ENCODE measurements at regions not wholly inside any gene's neighbourhood (a gene's known extent, or its start where the extent isn't known, plus 50 kb on each side); places are given as distances from the start of the nearest gene placed in this dataset.

DNA sequence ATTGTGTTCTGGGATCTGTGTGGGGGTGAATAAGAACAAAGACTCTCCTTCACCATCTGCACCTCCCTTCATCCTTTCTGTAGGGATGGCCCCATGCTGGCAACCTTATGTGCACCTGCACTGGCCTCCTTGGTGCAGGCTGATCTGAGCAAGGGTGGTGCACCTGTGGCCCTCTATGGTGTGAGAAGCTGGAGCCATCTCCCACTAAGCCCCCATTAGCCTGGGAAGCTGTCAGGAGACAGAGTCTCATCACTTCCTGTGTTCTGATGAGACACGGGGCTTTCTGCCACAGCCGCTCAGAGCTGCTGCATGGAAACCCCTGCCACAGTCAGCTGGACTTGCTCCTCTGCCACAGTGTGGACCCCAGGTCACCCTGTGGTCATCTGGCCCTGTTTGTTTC, 565.3 kb upstream of the SALL3 start:
- Histone ChIP-seq H3K4me3 (no peak overlapping the region), H3K36me3 (no peaks in the 10 kb centered on the region), H3K27me3 (no peaks in the 10 kb centered on the region), H3K9me3 (no peaks in the 10 kb centered on the region), H3K4me1 (no peaks in the 10 kb centered on the region), H3K27ac (no peak overlapping the region)
- TF ChIP-seq, protein P1, sequence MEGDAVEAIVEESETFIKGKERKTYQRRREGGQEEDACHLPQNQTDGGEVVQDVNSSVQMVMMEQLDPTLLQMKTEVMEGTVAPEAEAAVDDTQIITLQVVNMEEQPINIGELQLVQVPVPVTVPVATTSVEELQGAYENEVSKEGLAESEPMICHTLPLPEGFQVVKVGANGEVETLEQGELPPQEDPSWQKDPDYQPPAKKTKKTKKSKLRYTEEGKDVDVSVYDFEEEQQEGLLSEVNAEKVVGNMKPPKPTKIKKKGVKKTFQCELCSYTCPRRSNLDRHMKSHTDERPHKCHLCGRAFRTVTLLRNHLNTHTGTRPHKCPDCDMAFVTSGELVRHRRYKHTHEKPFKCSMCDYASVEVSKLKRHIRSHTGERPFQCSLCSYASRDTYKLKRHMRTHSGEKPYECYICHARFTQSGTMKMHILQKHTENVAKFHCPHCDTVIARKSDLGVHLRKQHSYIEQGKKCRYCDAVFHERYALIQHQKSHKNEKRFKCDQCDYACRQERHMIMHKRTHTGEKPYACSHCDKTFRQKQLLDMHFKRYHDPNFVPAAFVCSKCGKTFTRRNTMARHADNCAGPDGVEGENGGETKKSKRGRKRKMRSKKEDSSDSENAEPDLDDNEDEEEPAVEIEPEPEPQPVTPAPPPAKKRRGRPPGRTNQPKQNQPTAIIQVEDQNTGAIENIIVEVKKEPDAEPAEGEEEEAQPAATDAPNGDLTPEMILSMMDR (IDR thresholded peaks at IDR 0.05) = no peak
- no peak for TF ChIP-seq POLR2A (IDR thresholded peaks at IDR 0.05)
- TF ChIP-seq POLR2AphosphoS5 (IDR thresholded peaks at IDR 0.05) = no peak
- DNase-seq (ENCODE audit: low spot score in 2 of 2) = no peak
- intact Hi-C loops (cut with DNase I; ENCODE audit: low total_unique reads) = no loop called here

DNA sequence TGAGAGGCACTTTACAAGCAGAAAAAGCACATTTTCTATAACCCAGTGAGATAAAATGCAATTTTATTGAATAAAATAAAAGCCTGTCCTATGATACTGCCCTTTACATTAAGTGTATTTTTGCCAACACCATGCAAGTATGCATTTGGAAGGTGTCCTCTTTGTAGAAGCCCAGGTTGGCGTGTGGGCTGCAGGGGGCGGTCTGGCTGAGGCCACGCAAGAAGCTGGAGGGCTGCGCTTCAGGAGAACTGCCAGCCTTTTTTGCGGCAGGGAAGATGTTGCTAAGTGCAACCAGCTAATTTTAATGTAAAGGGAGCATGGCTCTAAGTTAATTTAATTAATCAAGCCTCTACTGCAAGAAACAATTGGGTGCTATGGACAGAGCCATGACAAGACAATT, 562.8 kb upstream of the SALL3 start:
- peaks cover 0 to 11% of the 10 kb centered on the region in 2 donors for H3K27me3 ChIP-seq
- no peak for DNase-seq (ENCODE audit: low spot score in 2 of 2)
- no peak overlapping the region for H3K27ac ChIP-seq
- H3K4me1 ChIP-seq = no peaks in the 10 kb centered on the region
- intact Hi-C loops (cut with DNase I; ENCODE audit: low total_unique reads) = no loop called here
- TF ChIP-seq POLR2AphosphoS5 (IDR thresholded peaks at IDR 0.05) (no peak), POLR2A (IDR thresholded peaks at IDR 0.05) (no peak)
- TF ChIP-seq, protein P1 (IDR thresholded peaks at IDR 0.05) = no peak
- H3K9me3 ChIP-seq = no peaks in the 10 kb centered on the region
- H3K36me3 ChIP-seq = no peaks in the 10 kb centered on the region
- H3K4me3 ChIP-seq = no peak overlapping the region

DNA sequence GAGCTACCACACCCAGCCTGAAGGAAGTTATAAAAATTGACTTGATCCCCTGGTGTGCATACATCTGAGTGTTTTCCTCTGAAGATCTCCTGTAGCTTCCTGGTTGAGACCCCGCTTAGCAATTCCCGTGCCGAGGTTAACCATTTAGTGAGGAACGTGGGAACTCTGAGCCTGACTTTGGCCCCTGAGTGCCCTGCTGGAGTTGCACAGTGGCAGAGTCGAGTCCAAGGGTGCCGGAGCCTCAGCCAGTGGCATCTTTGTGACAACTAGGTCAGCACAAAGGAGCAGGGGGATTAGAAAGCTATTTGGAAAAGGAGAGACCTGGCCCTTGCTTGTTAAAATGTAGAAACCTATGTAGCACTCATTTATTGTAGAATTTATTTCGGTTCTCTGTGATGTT, 561.2 kb upstream of the SALL3 start:
- DNase-seq (ENCODE audit: low spot score in 2 of 2) = no peak
- Histone ChIP-seq H3K4me1 (no peaks in the 10 kb centered on the region), H3K36me3 (no peaks in the 10 kb centered on the region), H3K4me3 (no peak overlapping the region), H3K27ac (no peak overlapping the region), H3K27me3 (peaks cover 0 to 12% of the 10 kb centered on the region in 2 donors), H3K9me3 (no peaks in the 10 kb centered on the region)
- TF ChIP-seq POLR2AphosphoS5 (IDR thresholded peaks at IDR 0.05) (no peak), POLR2A (IDR thresholded peaks at IDR 0.05) (no peak)
- TF ChIP-seq, protein P1 (IDR thresholded peaks at IDR 0.05) = no peak
- intact Hi-C loops (cut with DNase I; ENCODE audit: low total_unique reads) = no loop called here

DNA sequence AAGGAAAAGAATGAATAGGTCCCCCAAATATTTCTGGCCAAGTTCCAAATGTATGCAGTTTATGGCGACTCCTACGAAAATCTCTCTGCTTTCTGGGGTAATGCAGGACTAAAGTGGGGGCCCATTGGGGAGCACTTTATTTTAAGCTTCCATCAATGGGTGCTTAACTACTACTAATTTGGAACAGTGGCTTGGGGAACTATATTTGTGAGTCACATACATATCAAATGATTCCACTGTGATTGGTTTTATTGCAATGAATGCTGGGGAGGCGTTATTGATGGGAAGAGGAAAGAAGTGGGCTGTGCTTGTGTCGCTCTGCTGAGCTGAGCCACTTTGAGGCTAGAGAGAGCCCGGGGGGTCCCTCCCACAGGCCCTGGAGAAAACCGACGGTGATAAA, 560.4 kb upstream of the SALL3 start:
- no peaks in the 10 kb centered on the region for H3K36me3 ChIP-seq
- TF ChIP-seq POLR2AphosphoS5 (IDR thresholded peaks at IDR 0.05) = no peak
- no peaks in the 10 kb centered on the region for H3K4me1 ChIP-seq
- peaks cover 0 to 12% of the 10 kb centered on the region in 2 donors for H3K27me3 ChIP-seq
- no peak for DNase-seq (ENCODE audit: low spot score in 2 of 2)
- H3K4me3 ChIP-seq = no peak overlapping the region
- no peaks in the 10 kb centered on the region for H3K9me3 ChIP-seq
- no peak overlapping the region for H3K27ac ChIP-seq
- intact Hi-C loops (cut with DNase I; ENCODE audit: low total_unique reads) = no loop called here

DNA sequence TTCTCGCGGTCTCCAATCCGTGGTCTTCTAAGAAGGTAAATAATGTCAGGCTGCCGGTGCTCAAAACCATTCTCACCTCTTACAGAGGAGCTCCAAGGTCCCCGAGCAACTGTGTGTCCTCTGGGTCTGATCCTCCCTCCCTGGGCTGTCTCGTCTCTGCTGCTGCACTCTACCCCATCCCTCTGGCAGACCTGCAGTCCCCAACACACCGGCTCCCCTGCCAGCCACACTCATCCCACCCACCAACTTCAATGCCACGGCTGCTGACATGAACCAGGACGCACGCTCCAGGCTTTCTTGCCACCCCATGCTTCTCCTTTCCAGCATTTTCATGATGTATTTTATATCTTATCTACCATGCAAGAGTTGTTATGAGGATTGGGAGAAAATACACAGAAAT, 559.5 kb upstream of the SALL3 start:
- H3K27me3 ChIP-seq = peaks cover 0 to 12% of the 10 kb centered on the region in 2 donors
- no peak overlapping the region for H3K27ac ChIP-seq
- H3K4me3 ChIP-seq = no peak overlapping the region
- TF ChIP-seq POLR2AphosphoS5 (IDR thresholded peaks at IDR 0.05) = no peak
- TF ChIP-seq, protein P1 (IDR thresholded peaks at IDR 0.05) = no peak
- TF ChIP-seq POLR2A (IDR thresholded peaks at IDR 0.05) = no peak
- H3K9me3 ChIP-seq = no peaks in the 10 kb centered on the region
- no peak for DNase-seq (ENCODE audit: low spot score in 2 of 2)
- no peaks in the 10 kb centered on the region for H3K36me3 ChIP-seq
- H3K4me1 ChIP-seq = no peaks in the 10 kb centered on the region
- intact Hi-C loops (cut with DNase I; ENCODE audit: low total_unique reads) = no loop called here

DNA sequence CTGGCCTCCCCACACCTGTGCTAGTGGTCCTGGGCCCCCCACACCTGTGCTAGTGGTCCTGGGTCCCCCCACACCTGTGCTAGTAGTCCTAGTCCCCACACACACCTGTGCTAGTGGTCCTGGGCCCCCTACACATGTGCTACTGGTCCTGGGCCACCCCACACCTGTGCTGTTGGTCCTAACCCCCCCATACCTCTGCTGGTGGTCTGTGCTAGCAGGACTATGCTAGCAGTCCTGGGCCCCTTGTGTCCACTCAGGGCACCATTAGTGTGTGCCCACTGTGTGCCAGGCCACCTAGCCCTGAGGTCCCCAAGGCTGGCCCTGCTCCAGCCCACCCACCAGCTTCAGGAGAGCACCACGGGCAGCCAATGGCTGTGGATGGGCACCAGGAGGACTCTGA, 558.2 kb upstream of the SALL3 start:
- no peaks in the 10 kb centered on the region for H3K4me1 ChIP-seq
- intact Hi-C loops (cut with DNase I; ENCODE audit: low total_unique reads) = no loop called here
- no peak for DNase-seq (ENCODE audit: low spot score in 2 of 2)
- no peak overlapping the region for H3K27ac ChIP-seq
- no peaks in the 10 kb centered on the region for H3K36me3 ChIP-seq
- H3K4me3 ChIP-seq = no peak overlapping the region
- TF ChIP-seq POLR2A (IDR thresholded peaks at IDR 0.05) (no peak), POLR2AphosphoS5 (IDR thresholded peaks at IDR 0.05) (no peak)
- TF ChIP-seq, protein P1 (IDR thresholded peaks at IDR 0.05) = no peak
- no peaks in the 10 kb centered on the region for H3K9me3 ChIP-seq
- peaks cover 0 to 12% of the 10 kb centered on the region in 2 donors for H3K27me3 ChIP-seq
